Osteoblast (primary cell): ENCODE measurements at regions not wholly inside any gene's neighbourhood (a gene's known extent, or its start where the extent isn't known, plus 50 kb on each side); places are given as distances from the start of the nearest gene placed in this dataset.

Source experiments
- DNase-seq: peaks from one replicate; pipeline ENCODE4 v3.0.0; 2011; ENCODE audit warnings: low spot score, mixed read lengths; ENCODE audit not compliant: insufficient read length; ENCODE audit errors: missing footprints
- H2AFZ ChIP-seq: 2 replicates; pipeline ENCODE4 v1.6.0; 2011; ENCODE audit warnings: mild to moderate bottlenecking, low read length
- H3K27ac ChIP-seq: 2 replicates; pipeline ENCODE4 v1.5.1; 2011; ENCODE audit warnings: mild to moderate bottlenecking, low read depth, low read length, moderate library complexity
- H3K27me3 ChIP-seq: 2 replicates; pipeline ENCODE4 v1.6.0; 2012; ENCODE audit warnings: mild to moderate bottlenecking, control low read depth, inconsistent platforms, low read length, moderate library complexity; ENCODE audit not compliant: insufficient read depth
- H3K36me3 ChIP-seq: 2 replicates; pipeline ENCODE4 v1.5.1; 2011; ENCODE audit warnings: mild to moderate bottlenecking, low read length, control low read depth, moderate library complexity; ENCODE audit not compliant: insufficient read depth
- H3K4me1 ChIP-seq: 2 replicates; pipeline ENCODE4 v1.5.1; 2011; ENCODE audit warnings: mild to moderate bottlenecking, low read length, control low read depth, moderate library complexity; ENCODE audit not compliant: insufficient read depth
- H3K4me2 ChIP-seq: 2 replicates; pipeline ENCODE4 v1.6.0; 2011; ENCODE audit warnings: mild to moderate bottlenecking, low read length; ENCODE audit not compliant: insufficient read depth
- H3K4me3 ChIP-seq: fragments of 200-600 bp; sonication (generic); 3 replicates; pipeline ENCODE4 v1.5.1; 2012; ENCODE audit warnings: mild to moderate bottlenecking, low read length, inconsistent platforms; ENCODE audit not compliant: insufficient read depth
- H3K79me2 ChIP-seq: 2 replicates; pipeline ENCODE4 v1.6.0; 2012; ENCODE audit warnings: mild to moderate bottlenecking, low read length, control low read depth, inconsistent platforms; ENCODE audit not compliant: insufficient read depth
- H3K9me3 ChIP-seq: 2 replicates; pipeline ENCODE4 v1.5.1; 2011; ENCODE audit warnings: low read depth, low read length, control low read depth
- H4K20me1 ChIP-seq: 2 replicates; pipeline ENCODE4 v1.6.0; 2012; ENCODE audit warnings: mild to moderate bottlenecking, low read length, control low read depth; ENCODE audit not compliant: insufficient read depth
- CTCF ChIP-seq: IDR thresholded peaks from 2 replicates; pipeline ENCODE4 v1.5.1; 2011; ENCODE audit warnings: mild to moderate bottlenecking, low read depth, low read length, moderate library complexity; ENCODE audit errors: extremely low read depth

- no peak overlapping the region for H2AFZ ChIP-seq
- no peak overlapping the region for H3K4me2 ChIP-seq
- H3K4me1 ChIP-seq: peaks cover 7% of the 10 kb centered on the region
- H4K20me1 ChIP-seq: no peaks in the 10 kb centered on the region
- H3K79me2 ChIP-seq: no peaks in the 10 kb centered on the region
- H3K9me3 ChIP-seq: no peaks in the 10 kb centered on the region
- H3K27ac ChIP-seq: no peak overlapping the region
- no peaks in the 10 kb centered on the region for H3K27me3 ChIP-seq
- no peak for TF ChIP-seq CTCF
- H3K4me3 ChIP-seq: no peak overlapping the region
- no peak for DNase-seq
- no peaks in the 10 kb centered on the region for H3K36me3 ChIP-seq
Observed at GRCh38 chr13:40334616-40335015, 331.8 kb downstream of the FOXO1 start.

DNA sequence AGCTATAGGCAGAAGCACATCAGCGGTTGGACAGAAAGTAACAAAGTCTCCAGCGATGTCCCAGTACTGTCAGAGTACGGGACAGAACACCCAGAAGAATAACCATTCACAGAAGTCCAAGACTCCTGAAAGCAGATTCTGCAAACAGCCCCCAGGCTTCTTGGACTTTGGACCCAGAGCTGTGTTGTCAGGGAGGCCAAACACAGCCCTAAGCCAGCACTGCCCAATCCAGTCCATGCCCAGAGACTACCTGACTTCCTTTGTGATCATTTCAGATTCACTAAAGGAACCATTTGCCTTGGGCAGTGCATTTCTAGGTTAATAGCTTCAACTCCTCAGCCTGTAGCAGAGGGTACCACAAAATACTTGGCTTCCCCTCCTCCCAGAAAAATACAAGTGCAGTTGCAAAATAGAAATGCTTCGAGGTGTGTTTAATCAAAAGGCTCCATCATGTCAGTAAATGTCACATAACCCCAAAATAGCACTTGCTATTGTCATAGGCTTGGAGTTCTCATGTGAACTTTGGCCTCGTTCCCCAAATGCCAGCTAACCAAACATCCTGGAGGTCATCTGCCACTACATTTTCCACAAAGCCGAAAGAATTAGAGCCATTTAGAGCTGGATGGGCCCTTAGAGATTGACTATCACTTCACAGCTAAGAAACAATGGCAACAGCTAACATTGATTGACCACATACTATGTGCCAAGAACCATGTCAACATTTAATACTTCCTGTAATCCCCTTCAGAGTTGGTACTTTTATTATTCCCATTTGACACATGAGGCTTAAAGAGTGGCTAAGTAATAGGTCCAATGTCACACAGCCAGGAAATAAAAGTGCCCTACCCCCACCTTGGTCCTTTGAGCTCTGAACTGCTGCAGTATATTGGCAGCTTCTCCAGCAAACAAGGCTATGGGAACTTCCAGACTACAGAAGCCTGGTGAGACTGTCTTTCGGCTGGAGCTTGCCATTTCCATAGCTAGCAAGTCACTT lies 329.9 kb downstream of the FOXO1 start:
- DNase-seq: no peak
- no peaks in the 10 kb centered on the region for H4K20me1 ChIP-seq
- no peak for TF ChIP-seq CTCF
- no peaks in the 10 kb centered on the region for H3K4me1 ChIP-seq
- H3K27ac ChIP-seq: no peak overlapping the region
- H3K4me2 ChIP-seq: no peak overlapping the region
- no peaks in the 10 kb centered on the region for H3K79me2 ChIP-seq
- H2AFZ ChIP-seq: no peak overlapping the region
- H3K27me3 ChIP-seq: no peaks in the 10 kb centered on the region
- H3K36me3 ChIP-seq: no peaks in the 10 kb centered on the region
- H3K9me3 ChIP-seq: no peaks in the 10 kb centered on the region
- no peak overlapping the region for H3K4me3 ChIP-seq

- no peaks in the 10 kb centered on the region for H3K36me3 ChIP-seq
- H4K20me1 ChIP-seq: no peaks in the 10 kb centered on the region
- no peak overlapping the region for H3K4me3 ChIP-seq
- no peaks in the 10 kb centered on the region for H3K27me3 ChIP-seq
- H3K9me3 ChIP-seq: no peaks in the 10 kb centered on the region
- no peak overlapping the region for H2AFZ ChIP-seq
- H3K79me2 ChIP-seq: no peaks in the 10 kb centered on the region
- no peak for TF ChIP-seq CTCF
- H3K4me1 ChIP-seq: no peaks in the 10 kb centered on the region
- H3K27ac ChIP-seq: no peak overlapping the region
- H3K4me2 ChIP-seq: no peak overlapping the region
- no peak for DNase-seq
Observed at GRCh38 chr13:40337651-40338050, 328.8 kb downstream of the FOXO1 start.

GRCh38 chr13:40338217-40338616 lies 328.2 kb downstream of the FOXO1 start:
- Histone ChIP-seq H3K4me3 (no peak overlapping the region), H3K4me1 (no peaks in the 10 kb centered on the region), H3K27ac (no peak overlapping the region), H2AFZ (no peak overlapping the region), H3K4me2 (no peak overlapping the region), H3K79me2 (no peaks in the 10 kb centered on the region), H3K9me3 (no peaks in the 10 kb centered on the region), H3K36me3 (no peaks in the 10 kb centered on the region), H3K27me3 (no peaks in the 10 kb centered on the region), H4K20me1 (no peaks in the 10 kb centered on the region)
- no peak for TF ChIP-seq CTCF
- no peak for DNase-seq
